ENCODE measurements at regions not wholly inside any gene's neighbourhood (a gene's known extent, or its start where the extent isn't known, plus 50 kb on each side); places are given as distances from the start of the nearest gene placed in this dataset.

DNA sequence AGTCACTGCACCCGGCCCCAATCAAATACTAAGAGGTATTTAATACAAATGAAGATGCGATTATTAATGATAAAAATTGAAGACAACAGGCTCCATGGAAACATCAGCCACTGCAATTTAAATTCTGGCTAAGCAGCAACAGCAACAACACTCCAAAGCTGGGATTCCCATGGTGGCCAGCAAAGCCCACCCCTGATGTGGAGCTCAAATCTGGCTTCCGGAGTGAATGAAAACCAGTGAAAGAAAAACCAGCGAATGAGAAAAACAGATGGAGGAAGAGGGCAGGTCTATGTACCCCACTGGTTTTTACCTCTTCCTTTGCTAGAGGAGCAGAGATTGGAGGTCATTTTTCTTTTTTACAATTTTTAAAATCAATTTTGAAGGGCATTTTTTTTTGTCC lies 135.9 kb upstream of the PDE10A start:
- intact Hi-C loops (cut with micrococcal nuclease): no loop called here
- no peaks in the 10 kb centered on the region for H4K20me1 ChIP-seq (ENCODE audit: insufficient read depth, low read length)

DNA sequence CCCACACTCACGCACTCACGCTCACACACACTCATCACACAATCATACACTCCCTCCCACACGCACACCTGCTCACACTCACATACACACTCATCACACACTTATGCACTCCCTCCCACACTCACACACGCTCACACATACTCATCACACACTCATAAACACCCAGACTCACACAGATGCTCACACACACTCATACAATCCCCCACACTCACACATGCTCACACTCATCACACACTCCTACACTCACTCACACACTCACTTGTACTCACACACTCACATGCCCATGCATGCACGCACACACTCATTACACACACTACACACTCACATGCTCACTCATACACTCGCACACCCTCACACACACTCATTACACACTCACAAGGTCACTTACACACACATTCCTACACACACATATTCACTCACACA lies 131.1 kb upstream of the PDE10A start:
- Histone ChIP-seq H3K27ac (ENCODE audit: low read depth in 1 of 2, low read length in 2 of 2) (no peak overlapping the region), H3K27me3 (ENCODE audit: control insufficient read depth in 2 of 2, insufficient read depth in 2 of 2, low read length in 2 of 2) (no peaks in the 10 kb centered on the region), H3K9ac (ENCODE audit: insufficient read depth, low read length, poor library complexity, severe bottlenecking) (no peak overlapping the region), H3K36me3 (replicated peaks in 1 of 2; ENCODE audit: control insufficient read depth in 1 of 2, insufficient read depth in 2 of 2, low read length in 2 of 2) (no peaks in the 10 kb centered on the region), H3K9me3 (replicated peaks in 1 of 2; ENCODE audit: control insufficient read depth in 1 of 2, insufficient read depth in 1 of 2, low read length in 2 of 2) (peaks cover 0 to 5% of the 10 kb centered on the region in 2 donors), H4K20me1 (ENCODE audit: insufficient read depth, low read length) (no peaks in the 10 kb centered on the region), H2AFZ (ENCODE audit: insufficient read depth, low read depth, low read length, poor library complexity, severe bottlenecking) (no peak overlapping the region), H3K79me2 (ENCODE audit: insufficient read depth, low read length) (no peaks in the 10 kb centered on the region), H3K4me2 (replicated peaks; ENCODE audit: extremely low read depth, low read length, poor library complexity, severe bottlenecking) (no peak overlapping the region), H3K4me3 (replicated peaks in 1 of 3; ENCODE audit: low read depth in 2 of 3, low read length in 3 of 3) (no peak overlapping the region), H3K4me1 (ENCODE audit: control insufficient read depth in 1 of 2, insufficient read depth in 2 of 2, low read length in 2 of 2) (no peaks in the 10 kb centered on the region)
- DNase-seq: no peak
- Mint-ChIP-seq H3K4me1 (no peaks in the 10 kb centered on the region), H3K9me3 (peaks cover 0 to 2% (median 0%) of the 10 kb centered on the region in 7 donors), H3K4me3 (no peak overlapping the region), H3K27ac (no peak overlapping the region), H3K36me3 (no peaks in the 10 kb centered on the region), H3K27me3 (ENCODE audit: low read depth in 3 of 3) (peaks cover 0 to 1% (median 0%) of the 10 kb centered on the region in 3 donors)
- WGBS (ENCODE audit: insufficient coverage): 89% methylated on average over 6 of the region's 6 CpGs
- intact Hi-C loops (cut with micrococcal nuclease): no loop called here
- TF ChIP-seq CTCF (IDR thresholded peaks at IDR 0.05): no peak

More for the DNA sequence above, 135.9 kb upstream of the PDE10A start:
- H3K36me3 Mint-ChIP-seq: no peaks in the 10 kb centered on the region
- no peak overlapping the region for H3K27ac Mint-ChIP-seq
- DNase-seq: no peak
- peaks cover 0 to 3% (median 0%) of the 10 kb centered on the region in 7 donors for H3K9me3 Mint-ChIP-seq
- H3K4me3 Mint-ChIP-seq: no peak overlapping the region
- Histone ChIP-seq H3K9me3 (replicated peaks in 1 of 2; ENCODE audit: control insufficient read depth in 1 of 2, insufficient read depth in 1 of 2, low read length in 2 of 2) (peaks cover 0 to 4% of the 10 kb centered on the region in 2 donors), H2AFZ (ENCODE audit: insufficient read depth, low read depth, low read length, poor library complexity, severe bottlenecking) (no peak overlapping the region), H3K4me3 (replicated peaks in 1 of 3; ENCODE audit: low read depth in 2 of 3, low read length in 3 of 3) (no peak overlapping the region), H3K4me2 (replicated peaks; ENCODE audit: extremely low read depth, low read length, poor library complexity, severe bottlenecking) (no peak overlapping the region), H3K4me1 (ENCODE audit: control insufficient read depth in 1 of 2, insufficient read depth in 2 of 2, low read length in 2 of 2) (no peaks in the 10 kb centered on the region), H3K27ac (ENCODE audit: low read depth in 1 of 2, low read length in 2 of 2) (no peak overlapping the region), H3K79me2 (ENCODE audit: insufficient read depth, low read length) (no peaks in the 10 kb centered on the region), H3K36me3 (replicated peaks in 1 of 2; ENCODE audit: control insufficient read depth in 1 of 2, insufficient read depth in 2 of 2, low read length in 2 of 2) (no peaks in the 10 kb centered on the region), H3K9ac (ENCODE audit: insufficient read depth, low read length, poor library complexity, severe bottlenecking) (no peak overlapping the region), H3K27me3 (ENCODE audit: control insufficient read depth in 2 of 2, insufficient read depth in 2 of 2, low read length in 2 of 2) (peaks cover 0 to 7% of the 10 kb centered on the region in 2 donors)
- no CpG with 5 or more reads among the region's 4 CpGs for WGBS (ENCODE audit: insufficient coverage)
- H3K4me1 Mint-ChIP-seq: no peaks in the 10 kb centered on the region
- H3K27me3 Mint-ChIP-seq (ENCODE audit: low read depth in 3 of 3): peaks cover 2 to 3% (median 3%) of the 10 kb centered on the region in 3 donors
- no peak for TF ChIP-seq CTCF (IDR thresholded peaks at IDR 0.05)
